ENCODE measurements at regions not wholly inside any gene's neighbourhood (a gene's known extent, or its start where the extent isn't known, plus 50 kb on each side); places are given as distances from the start of the nearest gene placed in this dataset.

- no peak for TF ChIP-seq RAD21 (conservative IDR thresholded peaks at IDR 0.05)
- no peak for TF ChIP-seq EZH2 (IDR thresholded peaks at IDR 0.05; ENCODE audit: borderline replicate concordance, insufficient read depth, low read length, poor library complexity, severe bottlenecking)
- TF ChIP-seq SMC3 (conservative IDR thresholded peaks at IDR 0.05; ENCODE audit: poor library complexity) = no peak
- TF ChIP-seq CTCF (IDR thresholded peaks at IDR 0.05; ENCODE audit: poor library complexity, severe bottlenecking) = no peak
- no peak for TF ChIP-seq POLR2AphosphoS5 (IDR thresholded peaks at IDR 0.05)
- no peak for TF ChIP-seq TAF1 (IDR thresholded peaks at IDR 0.05; ENCODE audit: low read depth)
- no peak for TF ChIP-seq EP300 (conservative IDR thresholded peaks at IDR 0.05; ENCODE audit: poor library complexity, severe bottlenecking)
- TF ChIP-seq REST (IDR thresholded peaks at IDR 0.05; ENCODE audit: borderline replicate concordance) = no peak
- no peak for TF ChIP-seq MXI1 (conservative IDR thresholded peaks at IDR 0.05; ENCODE audit: poor library complexity, severe bottlenecking)
These were observed 527.1 kb upstream of the FLRT2 start for GRCh38 chr14:85002846-85003245.
